ENCODE measurements at regions not wholly inside any gene's neighbourhood (a gene's known extent, or its start where the extent isn't known, plus 50 kb on each side); places are given as distances from the start of the nearest gene placed in this dataset.

- no peak overlapping the region for H3K27ac ChIP-seq (ENCODE audit: insufficient read depth, low read length)
- H3K36me3 ChIP-seq (ENCODE audit: control insufficient read depth, insufficient read depth, low read length), result no peaks in the 10 kb centered on the region
- H3K27me3 ChIP-seq (ENCODE audit: control insufficient read depth, insufficient read depth, low read length), result no peaks in the 10 kb centered on the region
- no peak for TF ChIP-seq CTCF (conservative IDR thresholded peaks at IDR 0.05 in 1 of 2, IDR thresholded peaks at IDR 0.05 in 1 of 2; ENCODE audit: low read depth in 1 of 2, low read length in 2 of 2)
- no peak for TF ChIP-seq EZH2 (IDR thresholded peaks at IDR 0.05; ENCODE audit: low read length, missing control alignments)
- H2AFZ ChIP-seq (ENCODE audit: low read length), result no peak overlapping the region
- no peak for DNase-seq (ENCODE audit: low read depth in 2 of 2)
- no peak overlapping the region for H3K4me2 ChIP-seq (ENCODE audit: extremely low read depth, insufficient read depth, low read length)
- no peak overlapping the region for H3K9ac ChIP-seq (ENCODE audit: insufficient read depth, low read length)
- H3K4me1 ChIP-seq (ENCODE audit: control insufficient read depth, extremely low read depth, insufficient read depth, low read length), result peaks cover 2% of the 10 kb centered on the region
- no peaks in the 10 kb centered on the region for H3K79me2 ChIP-seq (ENCODE audit: control insufficient read depth, insufficient read depth, low read length)
- H3K4me3 ChIP-seq (replicated peaks in 1 of 4; ENCODE audit: control extremely low read depth in 1 of 4, insufficient read depth in 1 of 4, low read depth in 3 of 4, low read length in 4 of 4), result no peak overlapping the region
- H3K9me3 ChIP-seq (ENCODE audit: control insufficient read depth, insufficient read depth, low read depth, low read length), result no peaks in the 10 kb centered on the region
- no peaks in the 10 kb centered on the region for H4K20me1 ChIP-seq (ENCODE audit: control insufficient read depth, extremely low read depth, insufficient read depth, low read length)
These were observed 197.0 kb upstream of the CADM1 start for GRCh38 chr11:115700981-115701875.

- Histone ChIP-seq H3K4me2 (ENCODE audit: extremely low read depth, insufficient read depth, low read length) (no peak overlapping the region), H3K9me3 (ENCODE audit: control insufficient read depth, insufficient read depth, low read depth, low read length) (no peaks in the 10 kb centered on the region), H3K4me1 (ENCODE audit: control insufficient read depth, extremely low read depth, insufficient read depth, low read length) (peaks cover 2% of the 10 kb centered on the region), H3K36me3 (ENCODE audit: control insufficient read depth, insufficient read depth, low read length) (no peaks in the 10 kb centered on the region), H2AFZ (ENCODE audit: low read length) (no peak overlapping the region), H4K20me1 (ENCODE audit: control insufficient read depth, extremely low read depth, insufficient read depth, low read length) (no peaks in the 10 kb centered on the region), H3K27ac (ENCODE audit: insufficient read depth, low read length) (no peak overlapping the region), H3K9ac (ENCODE audit: insufficient read depth, low read length) (no peak overlapping the region), H3K27me3 (ENCODE audit: control insufficient read depth, insufficient read depth, low read length) (no peaks in the 10 kb centered on the region), H3K4me3 (replicated peaks in 1 of 4; ENCODE audit: control extremely low read depth in 1 of 4, insufficient read depth in 1 of 4, low read depth in 3 of 4, low read length in 4 of 4) (no peak overlapping the region), H3K79me2 (ENCODE audit: control insufficient read depth, insufficient read depth, low read length) (no peaks in the 10 kb centered on the region)
- DNase-seq (ENCODE audit: low read depth in 2 of 2), result no peak
- TF ChIP-seq EZH2 (IDR thresholded peaks at IDR 0.05; ENCODE audit: low read length, missing control alignments), result no peak
- TF ChIP-seq CTCF (conservative IDR thresholded peaks at IDR 0.05 in 1 of 2, IDR thresholded peaks at IDR 0.05 in 1 of 2; ENCODE audit: low read depth in 1 of 2, low read length in 2 of 2), result no peak
These were observed 196.3 kb upstream of the CADM1 start for GRCh38 chr11:115700496-115700895.

GRCh38 chr11:115699733-115700132, 195.5 kb upstream of the CADM1 start:
- Histone ChIP-seq H3K27ac (ENCODE audit: insufficient read depth, low read length) (no peak overlapping the region), H3K4me3 (replicated peaks in 1 of 4; ENCODE audit: control extremely low read depth in 1 of 4, insufficient read depth in 1 of 4, low read depth in 3 of 4, low read length in 4 of 4) (no peak overlapping the region), H2AFZ (ENCODE audit: low read length) (no peak overlapping the region), H3K4me1 (ENCODE audit: control insufficient read depth, extremely low read depth, insufficient read depth, low read length) (peaks cover 2% of the 10 kb centered on the region), H3K36me3 (ENCODE audit: control insufficient read depth, insufficient read depth, low read length) (no peaks in the 10 kb centered on the region), H3K9ac (ENCODE audit: insufficient read depth, low read length) (no peak overlapping the region), H3K9me3 (ENCODE audit: control insufficient read depth, insufficient read depth, low read depth, low read length) (no peaks in the 10 kb centered on the region), H3K79me2 (ENCODE audit: control insufficient read depth, insufficient read depth, low read length) (no peaks in the 10 kb centered on the region), H3K27me3 (ENCODE audit: control insufficient read depth, insufficient read depth, low read length) (no peaks in the 10 kb centered on the region), H4K20me1 (ENCODE audit: control insufficient read depth, extremely low read depth, insufficient read depth, low read length) (no peaks in the 10 kb centered on the region), H3K4me2 (ENCODE audit: extremely low read depth, insufficient read depth, low read length) (no peak overlapping the region)
- TF ChIP-seq EZH2 (IDR thresholded peaks at IDR 0.05; ENCODE audit: low read length, missing control alignments) (no peak), CTCF (conservative IDR thresholded peaks at IDR 0.05 in 1 of 2, IDR thresholded peaks at IDR 0.05 in 1 of 2; ENCODE audit: low read depth in 1 of 2, low read length in 2 of 2) (no peak)
- DNase-seq (ENCODE audit: low read depth in 2 of 2), result peak; percentile 25 to 99
